A549 (cell line): ENCODE measurements at regions not wholly inside any gene's neighbourhood (a gene's known extent, or its start where the extent isn't known, plus 50 kb on each side); places are given as distances from the start of the nearest gene placed in this dataset.

Experiments
- CHD4 ChIP-seq: fragments of 200-600 bp; sonication (generic); IDR thresholded peaks from 2 replicates; pipeline ENCODE4 v1.6.1; 2016; ENCODE audit warnings: antibody characterized with exemption, mild to moderate bottlenecking, borderline replicate concordance
- CTCF ChIP-seq: fragments of >200 bp; sonication (Bioruptor Twin); formaldehyde crosslinking; IDR thresholded peaks from 3 replicates; pipeline ENCODE4 v1.5.1; 2016
- HES2 ChIP-seq: fragments of >200 bp; sonication (Bioruptor Twin); formaldehyde crosslinking; IDR thresholded peaks from 2 replicates; pipeline ENCODE4 v1.6.1; 2016
- POLR2A ChIP-seq: IDR thresholded peaks from 2 replicates; pipeline ENCODE4 v1.6.1; 2012; ENCODE audit warnings: mild to moderate bottlenecking, low read length
- RAD21 ChIP-seq, 2 experiments: fragments of >200 bp in 1 of 2; sonication (Bioruptor Twin) in 1 of 2; formaldehyde crosslinking in 1 of 2; IDR thresholded peaks in 1 of 2; conservative IDR thresholded peaks in 1 of 2; 2 replicates in 1 of 2; 3 replicates in 1 of 2; pipeline ENCODE4 v1.6.1; 2012 to 2018; ENCODE audit warnings: inconsistent platforms in 1 of 2
- RFX5 ChIP-seq: fragments of 450-650 bp; IDR thresholded peaks from 2 replicates; pipeline ENCODE4 v1.7.1; 2014; ENCODE audit warnings: antibody characterized with exemption, mild to moderate bottlenecking, moderate library complexity
- SREBF2 ChIP-seq: fragments of 450-650 bp; IDR thresholded peaks from 2 replicates; pipeline ENCODE4 v1.6.1; 2014; ENCODE audit warnings: mild to moderate bottlenecking, moderate library complexity
- USF2 ChIP-seq: fragments of 450-650 bp; IDR thresholded peaks from 2 replicates; pipeline ENCODE4 v1.6.1; 2014; ENCODE audit warnings: antibody characterized with exemption

- TF ChIP-seq HES2 = no peak
- TF ChIP-seq POLR2A = no peak
- no peak for TF ChIP-seq RFX5
- no peak for TF ChIP-seq USF2
- no peak for TF ChIP-seq CTCF
- TF ChIP-seq RAD21 (conservative IDR thresholded peaks at IDR 0.05 in 1 of 2, IDR thresholded peaks at IDR 0.05 in 1 of 2) = no peak
- no peak for TF ChIP-seq SREBF2
- TF ChIP-seq CHD4 = no peak
These were observed 354.8 kb downstream of the AEBP2 start for GRCh38 chr12:19794116-19794515.
